Loucy (cell line): ENCODE measurements at regions not wholly inside any gene's neighbourhood (a gene's known extent, or its start where the extent isn't known, plus 50 kb on each side); places are given as distances from the start of the nearest gene placed in this dataset.

Source experiments
- H2AFZ ChIP-seq: fragments of 200-600 bp; sonication (generic); 2 replicates; pipeline ENCODE4 v1.6.0; 2016; ENCODE audit warnings: antibody characterized with exemption, mild to moderate bottlenecking, low read length, moderate library complexity
- H3F3A ChIP-seq: fragments of 200-600 bp; 2 replicates; pipeline ENCODE4 v1.6.0; 2016; ENCODE audit warnings: antibody characterized with exemption, low read depth, mild to moderate bottlenecking
- H3K27me3 ChIP-seq: fragments of 200-600 bp; sonication (generic); 2 replicates; pipeline ENCODE4 v1.6.1; 2014; ENCODE audit warnings: low read length, mild to moderate bottlenecking; ENCODE audit not compliant: insufficient read depth, poor library complexity, severe bottlenecking
- H3K36me3 ChIP-seq: fragments of 200-600 bp; sonication (generic); 2 replicates; pipeline ENCODE4 v1.6.1; 2016; ENCODE audit warnings: low read length; ENCODE audit not compliant: insufficient read depth
- H3K4me1 ChIP-seq: fragments of 200-600 bp; sonication (generic); 2 replicates; pipeline ENCODE4 v1.5.1; 2014; ENCODE audit warnings: low read length, mild to moderate bottlenecking; ENCODE audit not compliant: insufficient read depth, poor library complexity, severe bottlenecking
- H3K4me2 ChIP-seq: fragments of 200-600 bp; sonication (generic); 2 replicates; pipeline ENCODE4 v1.6.0; 2014; ENCODE audit warnings: antibody characterized with exemption, low read length, low read depth, mild to moderate bottlenecking; ENCODE audit not compliant: poor library complexity, severe bottlenecking
- H3K4me3 ChIP-seq: fragments of 200-600 bp; sonication (generic); 2 replicates; pipeline ENCODE4 v1.5.1; 2014; ENCODE audit warnings: low read length, mild to moderate bottlenecking, mixed read lengths; ENCODE audit not compliant: poor library complexity, severe bottlenecking
- H3K79me2 ChIP-seq: fragments of 200-600 bp; sonication (generic); 2 replicates; pipeline ENCODE4 v1.6.1; 2014; ENCODE audit warnings: low read length; ENCODE audit not compliant: insufficient read depth
- H3K9ac ChIP-seq: fragments of 200-600 bp; sonication (generic); 2 replicates; pipeline ENCODE4 v1.6.0; 2014; ENCODE audit warnings: mild to moderate bottlenecking, low read depth, low read length, moderate library complexity; ENCODE audit not compliant: poor library complexity, severe bottlenecking
- H3K9me2 ChIP-seq: fragments of 200-600 bp; sonication (generic); replicated peaks from 2 replicates; pipeline ENCODE4 v1.6.1; 2016; ENCODE audit warnings: low read depth, low read length, mixed read lengths
- H3K9me3 ChIP-seq: fragments of 200-600 bp; sonication (generic); 2 replicates; pipeline ENCODE4 v1.6.1; 2014; ENCODE audit warnings: mild to moderate bottlenecking, antibody characterized with exemption, low read length, low read depth; ENCODE audit not compliant: insufficient read depth
- H4K20me1 ChIP-seq: fragments of 200-600 bp; sonication (generic); 2 replicates; pipeline ENCODE4 v1.6.0; 2014; ENCODE audit warnings: antibody characterized with exemption, low read length, mild to moderate bottlenecking; ENCODE audit not compliant: insufficient read depth, poor library complexity, severe bottlenecking
- CTCF ChIP-seq: fragments of 200-600 bp; sonication (generic); conservative IDR thresholded peaks from 2 replicates; pipeline ENCODE4 v1.5.1; 2014; ENCODE audit warnings: mild to moderate bottlenecking, antibody characterized with exemption, low read length
- EZH2phosphoT487 ChIP-seq: fragments of 200-600 bp; IDR thresholded peaks from 2 replicates; pipeline ENCODE4 v1.6.1; 2018; ENCODE audit warnings: antibody characterized with exemption, mild to moderate bottlenecking, moderate library complexity, borderline replicate concordance

GRCh38 chr5:123705741-123706140 is 193.8 kb downstream of the CSNK1G3 start:
- no peaks in the 10 kb centered on the region for H3K9me3 ChIP-seq
- H3K9ac ChIP-seq = no peak overlapping the region
- no peaks in the 10 kb centered on the region for H4K20me1 ChIP-seq
- no peaks in the 10 kb centered on the region for H3K27me3 ChIP-seq
- no peaks in the 10 kb centered on the region for H3F3A ChIP-seq
- no peaks in the 10 kb centered on the region for H3K36me3 ChIP-seq
- no peaks in the 10 kb centered on the region for H3K9me2 ChIP-seq
- H3K4me1 ChIP-seq = no peaks in the 10 kb centered on the region
- TF ChIP-seq CTCF (no peak), EZH2phosphoT487 (no peak)
- no peak overlapping the region for H2AFZ ChIP-seq
- no peaks in the 10 kb centered on the region for H3K79me2 ChIP-seq
- H3K4me2 ChIP-seq = no peak overlapping the region
- no peak overlapping the region for H3K4me3 ChIP-seq

GRCh38 chr5:123701511-123702200 is 189.7 kb downstream of the CSNK1G3 start:
- TF ChIP-seq CTCF = no peak
- TF ChIP-seq EZH2phosphoT487 = no peak
- H3K9me2 ChIP-seq = no peaks in the 10 kb centered on the region
- no peak overlapping the region for H2AFZ ChIP-seq
- H3F3A ChIP-seq = no peaks in the 10 kb centered on the region
- H3K27me3 ChIP-seq = no peaks in the 10 kb centered on the region
- no peak overlapping the region for H3K4me2 ChIP-seq
- H3K9ac ChIP-seq = no peak overlapping the region
- H3K9me3 ChIP-seq = no peaks in the 10 kb centered on the region
- no peak overlapping the region for H3K4me3 ChIP-seq
- no peaks in the 10 kb centered on the region for H3K36me3 ChIP-seq
- H4K20me1 ChIP-seq = no peaks in the 10 kb centered on the region
- no peaks in the 10 kb centered on the region for H3K4me1 ChIP-seq
- H3K79me2 ChIP-seq = no peaks in the 10 kb centered on the region

GRCh38 chr5:123700624-123701287 is 188.8 kb downstream of the CSNK1G3 start:
- Histone ChIP-seq H3F3A (no peaks in the 10 kb centered on the region), H4K20me1 (no peaks in the 10 kb centered on the region), H3K4me2 (no peak overlapping the region), H2AFZ (no peak overlapping the region), H3K9me2 (no peaks in the 10 kb centered on the region), H3K9me3 (no peaks in the 10 kb centered on the region), H3K4me3 (no peak overlapping the region), H3K4me1 (no peaks in the 10 kb centered on the region), H3K9ac (no peak overlapping the region), H3K27me3 (no peaks in the 10 kb centered on the region), H3K79me2 (no peaks in the 10 kb centered on the region), H3K36me3 (no peaks in the 10 kb centered on the region)
- TF ChIP-seq CTCF (no peak), EZH2phosphoT487 (no peak)
